Loucy (cell line): ENCODE measurements at regions not wholly inside any gene's neighbourhood (a gene's known extent, or its start where the extent isn't known, plus 50 kb on each side); places are given as distances from the start of the nearest gene placed in this dataset.

Source experiments
- EZH2phosphoT487 ChIP-seq: fragments of 200-600 bp; IDR thresholded peaks from 2 replicates; pipeline ENCODE4 v1.6.1; 2018; ENCODE audit warnings: antibody characterized with exemption, mild to moderate bottlenecking, moderate library complexity, borderline replicate concordance
- TF ChIP-seq, protein P1 (sequence below): fragments of 200-600 bp; sonication (generic); conservative IDR thresholded peaks from 2 replicates; pipeline ENCODE4 v1.5.1; 2014; ENCODE audit warnings: mild to moderate bottlenecking, antibody characterized with exemption, low read length

DNA sequence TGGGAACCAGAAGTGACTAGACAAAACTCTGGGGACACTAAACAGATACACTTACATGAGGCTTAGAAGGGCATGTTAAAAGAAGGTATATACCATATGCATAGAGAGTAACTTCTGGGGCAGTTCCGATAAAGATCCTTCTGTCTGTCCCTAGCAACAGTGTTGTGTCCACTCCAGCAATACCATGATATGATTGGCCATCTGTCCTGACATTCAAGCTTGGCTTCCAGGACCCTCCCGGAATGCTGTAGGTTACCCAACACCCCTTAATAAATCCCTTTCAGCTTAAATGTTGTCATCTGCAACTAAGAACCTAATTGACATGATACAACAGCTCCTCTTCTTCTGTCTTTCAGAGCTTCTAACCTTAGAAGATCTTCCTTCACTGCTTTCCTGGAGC lies 307.7 kb downstream of the OMA1 start:
- TF ChIP-seq, protein P1, sequence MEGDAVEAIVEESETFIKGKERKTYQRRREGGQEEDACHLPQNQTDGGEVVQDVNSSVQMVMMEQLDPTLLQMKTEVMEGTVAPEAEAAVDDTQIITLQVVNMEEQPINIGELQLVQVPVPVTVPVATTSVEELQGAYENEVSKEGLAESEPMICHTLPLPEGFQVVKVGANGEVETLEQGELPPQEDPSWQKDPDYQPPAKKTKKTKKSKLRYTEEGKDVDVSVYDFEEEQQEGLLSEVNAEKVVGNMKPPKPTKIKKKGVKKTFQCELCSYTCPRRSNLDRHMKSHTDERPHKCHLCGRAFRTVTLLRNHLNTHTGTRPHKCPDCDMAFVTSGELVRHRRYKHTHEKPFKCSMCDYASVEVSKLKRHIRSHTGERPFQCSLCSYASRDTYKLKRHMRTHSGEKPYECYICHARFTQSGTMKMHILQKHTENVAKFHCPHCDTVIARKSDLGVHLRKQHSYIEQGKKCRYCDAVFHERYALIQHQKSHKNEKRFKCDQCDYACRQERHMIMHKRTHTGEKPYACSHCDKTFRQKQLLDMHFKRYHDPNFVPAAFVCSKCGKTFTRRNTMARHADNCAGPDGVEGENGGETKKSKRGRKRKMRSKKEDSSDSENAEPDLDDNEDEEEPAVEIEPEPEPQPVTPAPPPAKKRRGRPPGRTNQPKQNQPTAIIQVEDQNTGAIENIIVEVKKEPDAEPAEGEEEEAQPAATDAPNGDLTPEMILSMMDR = no peak
- TF ChIP-seq EZH2phosphoT487 = no peak
